Femur (tissue), 1 donor: ENCODE measurements at regions not wholly inside any gene's neighbourhood (a gene's known extent, or its start where the extent isn't known, plus 50 kb on each side); places are given as distances from the start of the nearest gene placed in this dataset.

ENCODE experiments used
- DNase-seq: peaks from one replicate; pipeline ENCODE4 v3.0.0-alpha.2; 2017

GRCh38 chr14:83372271-83372670 is 1838.6 kb upstream of the SEL1L start:
- no peak for DNase-seq

DNA sequence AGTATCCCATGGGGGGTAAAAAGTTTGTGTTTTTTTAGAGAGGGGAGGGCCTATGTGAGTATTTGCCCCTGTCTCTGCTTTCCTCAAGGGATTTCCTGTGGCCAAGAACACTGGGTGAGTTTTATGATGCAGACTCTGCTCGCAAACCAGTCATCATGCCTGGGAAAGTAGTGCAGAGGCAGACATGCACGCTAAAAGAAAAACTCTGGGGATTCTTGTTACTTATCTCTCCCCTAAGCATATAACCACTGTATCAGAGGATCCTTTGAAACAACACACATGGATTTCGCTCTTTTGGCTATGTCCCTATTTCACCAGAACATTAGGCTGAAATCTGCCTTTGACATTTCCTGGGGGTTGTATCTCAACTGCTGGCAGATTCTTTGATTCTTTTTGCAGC is 1845.8 kb upstream of the SEL1L start:
- no peak for DNase-seq

DNA sequence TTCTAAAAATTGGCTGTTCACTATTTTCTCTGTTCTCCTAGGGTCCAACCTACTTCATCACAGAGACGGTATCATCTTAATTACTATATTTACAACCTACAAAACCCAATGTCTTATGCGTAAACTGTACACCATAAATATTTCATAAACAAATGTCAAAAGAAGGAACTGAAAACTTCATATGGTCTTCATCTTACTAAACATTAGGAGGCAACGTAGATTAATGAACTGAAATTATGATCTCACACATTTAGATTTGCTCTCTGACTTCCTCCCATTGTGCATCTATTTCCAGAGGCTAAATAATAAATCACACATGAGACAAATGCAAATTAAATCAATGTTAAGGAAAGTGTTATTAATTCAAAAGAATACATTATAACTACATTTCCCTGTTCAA is 1850.6 kb upstream of the SEL1L start:
- no peak for DNase-seq

- DNase-seq: no peak
These were observed 1861.7 kb upstream of the SEL1L start for GRCh38 chr14:83395321-83395720.

DNA sequence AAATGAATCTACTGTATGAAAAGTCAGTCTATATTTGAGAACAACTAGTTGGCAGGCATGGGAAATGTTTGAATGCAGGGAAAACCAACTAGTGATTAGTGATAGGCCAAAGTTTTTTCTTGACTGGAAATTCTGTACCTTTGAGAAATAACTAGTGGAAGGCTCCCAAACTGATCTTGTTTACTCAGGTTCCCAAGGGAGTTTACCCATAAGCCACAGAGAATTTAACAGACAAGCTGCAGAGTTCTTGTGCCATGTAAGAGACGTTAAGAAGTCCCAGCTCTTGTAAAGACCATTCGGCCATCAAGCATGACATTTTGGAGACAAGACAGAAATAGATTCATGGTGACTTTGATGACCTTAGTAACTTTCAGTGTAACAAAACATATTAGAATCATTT is 1882.8 kb upstream of the SEL1L start:
- DNase-seq: no peak

- DNase-seq: no peak
These were observed 1885.8 kb upstream of the SEL1L start for GRCh38 chr14:83419420-83419819.

DNA sequence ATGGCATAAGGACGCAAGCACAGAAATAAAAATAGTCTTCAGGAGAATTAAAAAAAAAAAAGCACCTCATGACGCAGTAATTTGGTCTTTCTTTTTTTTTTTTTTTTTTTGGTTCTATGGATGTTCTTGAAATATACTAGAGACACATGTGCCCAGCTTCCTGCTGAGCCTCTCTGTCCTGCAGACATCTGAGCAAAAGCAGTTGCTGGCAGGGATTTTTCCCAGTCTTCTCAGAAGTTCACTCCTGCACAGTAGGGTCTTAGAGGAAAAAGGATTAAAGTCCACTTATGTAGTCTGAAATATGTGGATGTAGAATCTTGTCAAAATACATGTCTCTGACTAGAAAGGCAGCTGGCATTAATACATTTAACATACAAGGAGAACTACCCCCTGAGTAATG is 1888.1 kb upstream of the SEL1L start:
- no peak for DNase-seq

DNA sequence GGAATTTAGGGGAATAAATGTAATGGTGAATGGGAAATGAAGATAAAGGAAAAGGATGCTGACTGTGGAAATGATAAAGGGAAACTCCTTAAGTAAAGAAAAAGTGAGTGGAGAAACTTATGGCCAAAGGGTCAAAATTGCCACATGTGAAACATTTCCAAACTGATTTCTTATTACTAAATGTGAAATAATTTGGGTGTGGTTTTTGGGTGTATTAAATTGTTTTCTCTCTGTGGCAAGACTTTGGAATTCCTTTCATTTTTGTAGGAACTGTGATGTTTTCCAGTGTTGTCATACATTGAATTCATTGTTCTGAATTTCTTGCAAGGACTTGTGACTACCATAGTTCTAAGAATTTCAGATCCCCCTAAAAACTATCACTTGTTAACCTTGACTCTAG is 1891.5 kb upstream of the SEL1L start:
- no peak for DNase-seq

DNA sequence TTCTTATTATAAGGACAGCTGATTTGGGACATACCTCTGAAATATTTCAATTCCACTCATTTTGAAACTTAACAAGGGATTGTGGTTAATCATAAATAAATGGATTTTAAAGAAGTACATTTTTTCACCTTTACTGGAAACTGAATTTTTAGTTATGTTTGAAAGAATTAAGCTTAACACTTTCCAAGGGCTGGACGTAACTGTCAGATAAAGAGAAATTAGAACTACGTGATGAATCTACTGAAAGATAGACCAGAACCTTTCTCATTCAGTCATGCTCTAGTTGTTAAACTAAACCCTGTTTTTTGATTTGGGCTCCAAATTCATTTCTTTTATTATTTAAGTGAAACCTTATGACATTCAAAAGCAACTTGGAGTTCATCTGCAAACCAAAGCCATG is 1892.1 kb upstream of the SEL1L start:
- DNase-seq: no peak

- DNase-seq: no peak
These were observed 1900.0 kb upstream of the SEL1L start for GRCh38 chr14:83433618-83434017.

GRCh38 chr14:83441801-83442200 is 1908.1 kb upstream of the SEL1L start:
- no peak for DNase-seq

- DNase-seq: no peak
These were observed 1921.9 kb upstream of the SEL1L start for GRCh38 chr14:83455561-83455960.

- DNase-seq: no peak
These were observed 1927.9 kb upstream of the SEL1L start for GRCh38 chr14:83461521-83461920.

DNA sequence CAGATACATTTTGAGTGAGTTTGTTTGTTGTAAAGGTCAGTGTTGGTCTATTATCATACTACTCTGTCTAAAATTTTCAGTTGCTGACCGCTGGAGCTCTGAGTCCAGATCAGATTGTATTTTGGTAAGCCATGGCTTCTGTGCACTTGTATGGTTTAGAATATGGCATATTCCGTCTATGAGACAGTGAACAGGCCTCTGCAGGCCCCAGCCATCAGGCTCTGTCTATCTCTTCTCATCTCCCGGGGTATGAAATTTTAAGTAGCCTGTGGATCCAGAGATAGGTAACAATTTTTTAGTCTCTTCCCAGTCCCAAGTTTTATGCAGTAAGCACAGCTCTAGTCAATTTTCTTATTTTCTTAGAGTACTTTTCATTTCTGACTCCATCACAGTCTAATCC is 1929.1 kb upstream of the SEL1L start:
- DNase-seq: no peak

DNA sequence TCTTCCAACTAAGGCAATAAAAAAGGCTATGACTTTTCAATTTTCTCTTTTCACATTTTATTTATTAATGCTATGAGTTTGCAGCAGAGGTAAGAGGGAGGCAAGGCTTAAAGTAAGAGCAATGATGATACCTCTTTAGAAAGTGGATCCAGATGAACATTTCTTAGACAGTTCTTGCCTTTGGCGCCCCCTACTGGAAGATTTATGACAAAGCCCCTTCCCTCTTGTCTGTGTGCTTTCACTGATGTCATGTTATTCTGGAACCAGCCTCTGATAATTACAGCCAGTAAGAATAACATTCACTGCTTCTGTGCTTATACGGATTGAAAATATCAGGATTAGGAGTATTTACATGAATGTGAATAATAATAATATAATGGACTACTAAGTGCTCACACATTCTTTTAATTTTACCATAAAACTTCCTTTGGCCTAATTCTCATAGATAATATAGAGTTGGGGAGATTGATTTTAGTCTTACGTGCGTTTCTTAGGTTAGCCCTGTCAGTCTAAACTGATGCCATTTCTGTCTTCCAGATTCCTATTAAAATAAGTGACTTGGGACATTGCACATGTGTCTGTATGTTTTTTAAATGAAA is 1929.9 kb upstream of the SEL1L start:
- DNase-seq: peak; percentile 33

GRCh38 chr14:83467811-83468210 is 1934.2 kb upstream of the SEL1L start:
- no peak for DNase-seq

GRCh38 chr14:83470466-83470865 is 1936.8 kb upstream of the SEL1L start:
- DNase-seq: peak; percentile 20

- no peak for DNase-seq
These were observed 1937.5 kb upstream of the SEL1L start for GRCh38 chr14:83470959-83471695.

- DNase-seq: no peak
These were observed 1940.0 kb upstream of the SEL1L start for GRCh38 chr14:83473416-83474235.

- no peak for DNase-seq
These were observed 1945.1 kb upstream of the SEL1L start for GRCh38 chr14:83478741-83479140.

DNA sequence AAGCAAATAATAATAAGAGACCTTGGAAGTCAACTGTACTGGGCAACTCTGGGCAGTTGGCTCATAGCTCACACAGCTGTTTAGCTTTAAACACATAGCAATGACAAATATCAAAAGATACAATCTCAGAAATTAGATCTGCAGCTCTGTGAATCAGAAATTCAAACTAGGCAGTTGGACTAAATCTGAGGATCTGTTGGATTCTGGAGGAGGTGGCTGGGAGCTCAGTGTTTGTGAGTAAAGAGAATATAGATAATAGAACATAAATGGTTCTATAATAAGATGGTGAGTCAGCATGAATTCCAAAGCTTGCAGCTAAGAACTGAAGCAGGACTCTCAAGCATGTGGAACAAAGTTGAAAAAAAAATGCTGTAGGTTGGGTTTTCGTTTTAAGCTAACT is 1949.4 kb upstream of the SEL1L start:
- no peak for DNase-seq

- DNase-seq: no peak
These were observed 1951.9 kb upstream of the SEL1L start for GRCh38 chr14:83485591-83485990.

- DNase-seq: no peak
These were observed 1957.4 kb upstream of the SEL1L start for GRCh38 chr14:83491091-83491490.

GRCh38 chr14:83520837-83521236 is 1987.2 kb upstream of the SEL1L start:
- DNase-seq: no peak
